Astrocyte (in vitro differentiated cells and primary cell): ENCODE measurements at regions not wholly inside any gene's neighbourhood (a gene's known extent, or its start where the extent isn't known, plus 50 kb on each side); places are given as distances from the start of the nearest gene placed in this dataset.

Source experiments
- CTCF ChIP-seq: IDR thresholded peaks from 2 replicates; pipeline ENCODE4 v1.5.1; 2011; ENCODE audit warnings: low read depth, mild to moderate bottlenecking, inconsistent platforms, low read length, moderate library complexity; ENCODE audit not compliant: insufficient read depth
- EZH2 ChIP-seq: IDR thresholded peaks from 2 replicates; pipeline ENCODE4 v1.6.1; 2012; ENCODE audit warnings: mild to moderate bottlenecking, low read length, inconsistent platforms; ENCODE audit not compliant: insufficient read depth

- TF ChIP-seq CTCF, result no peak
- TF ChIP-seq EZH2, result no peak
These were observed 983.5 kb upstream of the NXPH2 start for GRCh38 chr2:139763705-139764104.
